ENCODE measurements at regions not wholly inside any gene's neighbourhood (a gene's known extent, or its start where the extent isn't known, plus 50 kb on each side); places are given as distances from the start of the nearest gene placed in this dataset.

- intact Hi-C loops (cut with DNase I): no loop called here
- Histone ChIP-seq H3K9me3 (no peaks in the 10 kb centered on the region), H3K36me3 (no peaks in the 10 kb centered on the region), H3K4me3 (no peak overlapping the region), H3K4me1 (replicated peaks) (no peaks in the 10 kb centered on the region), H3K27ac (no peak overlapping the region), H3K27me3 (replicated peaks; ENCODE audit: insufficient read depth) (no peaks in the 10 kb centered on the region)
- no peak for DNase-seq (ENCODE audit: low spot score)
- WGBS: 73% methylated on average over 12 of the region's 12 CpGs
- no peak for TF ChIP-seq POLR2AphosphoS5 (IDR thresholded peaks at IDR 0.05)
Measured at GRCh38 chr17:73953206-73954033, 250.1 kb upstream of the RPL38 start.

- DNase-seq (ENCODE audit: low spot score): no peak
- intact Hi-C loops (cut with DNase I): no loop called here
- no peaks in the 10 kb centered on the region for H3K27me3 ChIP-seq (replicated peaks; ENCODE audit: insufficient read depth)
- H3K36me3 ChIP-seq: no peaks in the 10 kb centered on the region
- no peaks in the 10 kb centered on the region for H3K4me1 ChIP-seq (replicated peaks)
- no peak overlapping the region for H3K27ac ChIP-seq
- H3K4me3 ChIP-seq: no peak overlapping the region
- TF ChIP-seq POLR2AphosphoS5 (IDR thresholded peaks at IDR 0.05): no peak
- no peak for TF ChIP-seq CTCF (IDR thresholded peaks at IDR 0.05)
- no peak for TF ChIP-seq POLR2A (IDR thresholded peaks at IDR 0.05)
- no peaks in the 10 kb centered on the region for H3K9me3 ChIP-seq
- WGBS: 47% methylated on average over 5 of the region's 5 CpGs
Measured at GRCh38 chr17:73954951-73955350, 248.5 kb upstream of the RPL38 start.

- no peaks in the 10 kb centered on the region for H3K4me1 ChIP-seq (replicated peaks)
- intact Hi-C loops (cut with DNase I): no loop called here
- no peaks in the 10 kb centered on the region for H3K9me3 ChIP-seq
- no peak for DNase-seq (ENCODE audit: low spot score)
- H3K27ac ChIP-seq: no peak overlapping the region
- no peak overlapping the region for H3K4me3 ChIP-seq
- H3K27me3 ChIP-seq (replicated peaks; ENCODE audit: insufficient read depth): no peaks in the 10 kb centered on the region
- 61% methylated on average over 5 of the region's 5 CpGs for WGBS
- TF ChIP-seq CTCF (IDR thresholded peaks at IDR 0.05): no peak
- no peak for TF ChIP-seq POLR2AphosphoS5 (IDR thresholded peaks at IDR 0.05)
- no peak for TF ChIP-seq POLR2A (IDR thresholded peaks at IDR 0.05)
- no peaks in the 10 kb centered on the region for H3K36me3 ChIP-seq
Measured at GRCh38 chr17:73955616-73956015, 247.9 kb upstream of the RPL38 start.

GRCh38 chr17:73956169-73956568, 247.3 kb upstream of the RPL38 start:
- WGBS: 88% methylated on average over 1 of the region's 1 CpG
- H3K27ac ChIP-seq: no peak overlapping the region
- intact Hi-C loops (cut with DNase I): no loop called here

More at GRCh38 chr17:73956169-73956568, 247.3 kb upstream of the RPL38 start:
- Histone ChIP-seq H3K27me3 (replicated peaks; ENCODE audit: insufficient read depth) (no peaks in the 10 kb centered on the region), H3K4me3 (no peak overlapping the region), H3K36me3 (no peaks in the 10 kb centered on the region), H3K4me1 (replicated peaks) (no peaks in the 10 kb centered on the region), H3K9me3 (no peaks in the 10 kb centered on the region)
- TF ChIP-seq CTCF (IDR thresholded peaks at IDR 0.05) (no peak), POLR2AphosphoS5 (IDR thresholded peaks at IDR 0.05) (peak; percentile 32)
- DNase-seq (ENCODE audit: low spot score): no peak

All from prostate gland (tissue), 2 donors.